Uterus (tissue), 2 donors: ENCODE measurements at regions not wholly inside any gene's neighbourhood (a gene's known extent, or its start where the extent isn't known, plus 50 kb on each side); places are given as distances from the start of the nearest gene placed in this dataset.

ENCODE experiments used
- POLR2A ChIP-seq, 2 donors: fragments of 450-650 bp; IDR thresholded peaks; one replicate each; pipeline ENCODE4 v1.6.1; 2016; ENCODE audit warnings: antibody characterized with exemption in 2 of 2, mild to moderate bottlenecking in 1 of 2, moderate library complexity in 1 of 2
- TF ChIP-seq, protein P1 (sequence below), 4 experiments: fragments of 200-600 bp in 2 of 4; fragments of 450-650 bp in 2 of 4; sonication (generic) in 2 of 4; IDR thresholded peaks; one replicate each; pipeline ENCODE4 v1.5.1; 2016 to 2019; ENCODE audit warnings: antibody characterized with exemption in 4 of 4, mild to moderate bottlenecking in 2 of 4, moderate library complexity in 1 of 4

- TF ChIP-seq, protein P1, sequence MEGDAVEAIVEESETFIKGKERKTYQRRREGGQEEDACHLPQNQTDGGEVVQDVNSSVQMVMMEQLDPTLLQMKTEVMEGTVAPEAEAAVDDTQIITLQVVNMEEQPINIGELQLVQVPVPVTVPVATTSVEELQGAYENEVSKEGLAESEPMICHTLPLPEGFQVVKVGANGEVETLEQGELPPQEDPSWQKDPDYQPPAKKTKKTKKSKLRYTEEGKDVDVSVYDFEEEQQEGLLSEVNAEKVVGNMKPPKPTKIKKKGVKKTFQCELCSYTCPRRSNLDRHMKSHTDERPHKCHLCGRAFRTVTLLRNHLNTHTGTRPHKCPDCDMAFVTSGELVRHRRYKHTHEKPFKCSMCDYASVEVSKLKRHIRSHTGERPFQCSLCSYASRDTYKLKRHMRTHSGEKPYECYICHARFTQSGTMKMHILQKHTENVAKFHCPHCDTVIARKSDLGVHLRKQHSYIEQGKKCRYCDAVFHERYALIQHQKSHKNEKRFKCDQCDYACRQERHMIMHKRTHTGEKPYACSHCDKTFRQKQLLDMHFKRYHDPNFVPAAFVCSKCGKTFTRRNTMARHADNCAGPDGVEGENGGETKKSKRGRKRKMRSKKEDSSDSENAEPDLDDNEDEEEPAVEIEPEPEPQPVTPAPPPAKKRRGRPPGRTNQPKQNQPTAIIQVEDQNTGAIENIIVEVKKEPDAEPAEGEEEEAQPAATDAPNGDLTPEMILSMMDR (IDR thresholded peaks at IDR 0.05) = no peak
- no peak for TF ChIP-seq POLR2A (IDR thresholded peaks at IDR 0.05)
Observed at GRCh38 chr12:13702381-13702780, 279.0 kb downstream of the GRIN2B start.
